ENCODE measurements at regions not wholly inside any gene's neighbourhood (a gene's known extent, or its start where the extent isn't known, plus 50 kb on each side); places are given as distances from the start of the nearest gene placed in this dataset.
"Not testable (repeated sequence)": the region's sequence is repeated elsewhere in the genome, so short reads cannot be mapped to it uniquely, and the experiment has no call there.

- Mint-ChIP-seq H3K9me3 (no peaks in the 10 kb centered on the region), H3K36me3 (ENCODE audit: insufficient read depth) (no peaks in the 10 kb centered on the region), H3K27me3 (ENCODE audit: low read depth) (no peaks in the 10 kb centered on the region), H3K4me1 (ENCODE audit: low read depth) (no peaks in the 10 kb centered on the region), H3K4me3 (no peak overlapping the region)
- ATAC-seq (no peak), DNase-seq (no peak)
Measured at GRCh38 chr1:82139751-82140468, 339.2 kb downstream of the ADGRL2 start.

- DNase-seq; H3K4me1 Mint-ChIP-seq (ENCODE audit: low read depth); H3K4me3 Mint-ChIP-seq; H3K9me3 Mint-ChIP-seq; H3K36me3 Mint-ChIP-seq (ENCODE audit: insufficient read depth); H3K27me3 Mint-ChIP-seq (ENCODE audit: low read depth); ATAC-seq: not testable (repeated sequence)
Measured at GRCh38 chr1:82136351-82136750, 335.6 kb downstream of the ADGRL2 start.

- H3K9me3 Mint-ChIP-seq, result no peaks in the 10 kb centered on the region
- no peak for ATAC-seq
- DNase-seq, result no peak
- H3K4me3 Mint-ChIP-seq, result no peak overlapping the region
- no peaks in the 10 kb centered on the region for H3K4me1 Mint-ChIP-seq (ENCODE audit: low read depth)
- no peaks in the 10 kb centered on the region for H3K27me3 Mint-ChIP-seq (ENCODE audit: low read depth)
- no peaks in the 10 kb centered on the region for H3K36me3 Mint-ChIP-seq (ENCODE audit: insufficient read depth)
Measured at GRCh38 chr1:82125866-82126265, 325.1 kb downstream of the ADGRL2 start.

GRCh38 chr1:82125119-82125518 is 324.4 kb downstream of the ADGRL2 start:
- no peaks in the 10 kb centered on the region for H3K36me3 Mint-ChIP-seq (ENCODE audit: insufficient read depth)

GRCh38 chr1:82121421-82121820 is 320.7 kb downstream of the ADGRL2 start:
- ATAC-seq, result no peak
- Mint-ChIP-seq H3K36me3 (ENCODE audit: insufficient read depth) (no peaks in the 10 kb centered on the region), H3K4me3 (no peak overlapping the region), H3K9me3 (no peaks in the 10 kb centered on the region), H3K4me1 (ENCODE audit: low read depth) (no peaks in the 10 kb centered on the region), H3K27me3 (ENCODE audit: low read depth) (no peaks in the 10 kb centered on the region)
- DNase-seq, result no peak

More at GRCh38 chr1:82125119-82125518, 324.4 kb downstream of the ADGRL2 start:
- Mint-ChIP-seq H3K9me3 (no peaks in the 10 kb centered on the region), H3K27me3 (ENCODE audit: low read depth) (no peaks in the 10 kb centered on the region), H3K4me3 (no peak overlapping the region), H3K4me1 (ENCODE audit: low read depth) (no peaks in the 10 kb centered on the region)
- no peak for ATAC-seq
- DNase-seq, result no peak

GRCh38 chr1:82116105-82116504 is 315.4 kb downstream of the ADGRL2 start:
- DNase-seq (no peak), ATAC-seq (no peak)
- Mint-ChIP-seq H3K4me1 (ENCODE audit: low read depth) (no peaks in the 10 kb centered on the region), H3K9me3 (peaks cover 3% of the 10 kb centered on the region), H3K4me3 (no peak overlapping the region), H3K36me3 (ENCODE audit: insufficient read depth) (no peaks in the 10 kb centered on the region), H3K27me3 (ENCODE audit: low read depth) (no peaks in the 10 kb centered on the region)

GRCh38 chr1:82114887-82115286 is 314.2 kb downstream of the ADGRL2 start:
- no peak overlapping the region for H3K4me3 Mint-ChIP-seq
- peaks cover 3% of the 10 kb centered on the region for H3K9me3 Mint-ChIP-seq
- no peaks in the 10 kb centered on the region for H3K27me3 Mint-ChIP-seq (ENCODE audit: low read depth)
- DNase-seq (no peak), ATAC-seq (no peak)
- H3K36me3 Mint-ChIP-seq (ENCODE audit: insufficient read depth), result no peaks in the 10 kb centered on the region
- no peaks in the 10 kb centered on the region for H3K4me1 Mint-ChIP-seq (ENCODE audit: low read depth)

GRCh38 chr1:82110366-82111254 is 309.9 kb downstream of the ADGRL2 start:
- Mint-ChIP-seq H3K27me3 (ENCODE audit: low read depth) (no peaks in the 10 kb centered on the region), H3K36me3 (ENCODE audit: insufficient read depth) (no peaks in the 10 kb centered on the region), H3K9me3 (peaks cover 3% of the 10 kb centered on the region), H3K4me1 (ENCODE audit: low read depth) (no peaks in the 10 kb centered on the region), H3K4me3 (no peak overlapping the region)
- DNase-seq, result no peak
- no peak for ATAC-seq

- DNase-seq, result no peak
- H3K27me3 Mint-ChIP-seq (ENCODE audit: low read depth), result no peaks in the 10 kb centered on the region
- H3K4me1 Mint-ChIP-seq (ENCODE audit: low read depth), result no peaks in the 10 kb centered on the region
- no peaks in the 10 kb centered on the region for H3K36me3 Mint-ChIP-seq (ENCODE audit: insufficient read depth)
- no peak for ATAC-seq
- H3K4me3 Mint-ChIP-seq, result no peak overlapping the region
- peaks cover 8% of the 10 kb centered on the region for H3K9me3 Mint-ChIP-seq
Measured at GRCh38 chr1:82108843-82109242, 308.1 kb downstream of the ADGRL2 start.

- Mint-ChIP-seq H3K9me3 (peaks cover 7% of the 10 kb centered on the region), H3K27me3 (ENCODE audit: low read depth) (no peaks in the 10 kb centered on the region), H3K36me3 (ENCODE audit: insufficient read depth) (no peaks in the 10 kb centered on the region), H3K4me3 (no peak overlapping the region), H3K4me1 (ENCODE audit: low read depth) (no peaks in the 10 kb centered on the region)
- ATAC-seq, result no peak
- no peak for DNase-seq
Measured at GRCh38 chr1:82106672-82107071, 305.9 kb downstream of the ADGRL2 start.

- Mint-ChIP-seq H3K9me3 (peaks cover 2% of the 10 kb centered on the region), H3K36me3 (ENCODE audit: insufficient read depth) (no peaks in the 10 kb centered on the region), H3K4me3 (no peak overlapping the region), H3K4me1 (ENCODE audit: low read depth) (no peaks in the 10 kb centered on the region), H3K27me3 (ENCODE audit: low read depth) (no peaks in the 10 kb centered on the region)
- DNase-seq, result no peak
- no peak for ATAC-seq
Measured at GRCh38 chr1:82099170-82099569, 298.4 kb downstream of the ADGRL2 start.

GRCh38 chr1:82094136-82094535 is 293.4 kb downstream of the ADGRL2 start:
- DNase-seq (no peak), ATAC-seq (no peak)
- H3K4me3 Mint-ChIP-seq, result no peak overlapping the region
- H3K4me1 Mint-ChIP-seq (ENCODE audit: low read depth), result no peaks in the 10 kb centered on the region
- peaks cover 3% of the 10 kb centered on the region for H3K9me3 Mint-ChIP-seq
- no peaks in the 10 kb centered on the region for H3K36me3 Mint-ChIP-seq (ENCODE audit: insufficient read depth)
- H3K27me3 Mint-ChIP-seq (ENCODE audit: low read depth), result no peaks in the 10 kb centered on the region

GRCh38 chr1:82091729-82092128 is 291.0 kb downstream of the ADGRL2 start:
- no peaks in the 10 kb centered on the region for H3K36me3 Mint-ChIP-seq (ENCODE audit: insufficient read depth)
- H3K27me3 Mint-ChIP-seq (ENCODE audit: low read depth), result no peaks in the 10 kb centered on the region
- H3K4me1 Mint-ChIP-seq (ENCODE audit: low read depth), result no peaks in the 10 kb centered on the region
- H3K4me3 Mint-ChIP-seq, result no peak overlapping the region
- DNase-seq (no peak), ATAC-seq (no peak)
- H3K9me3 Mint-ChIP-seq, result peaks cover 3% of the 10 kb centered on the region

GRCh38 chr1:82091265-82091664 is 290.5 kb downstream of the ADGRL2 start:
- no peak for DNase-seq
- no peak overlapping the region for H3K4me3 Mint-ChIP-seq
- H3K4me1 Mint-ChIP-seq (ENCODE audit: low read depth), result no peaks in the 10 kb centered on the region
- H3K27me3 Mint-ChIP-seq (ENCODE audit: low read depth), result no peaks in the 10 kb centered on the region
- H3K9me3 Mint-ChIP-seq, result peaks cover 3% of the 10 kb centered on the region
- no peaks in the 10 kb centered on the region for H3K36me3 Mint-ChIP-seq (ENCODE audit: insufficient read depth)
- ATAC-seq, result no peak

- Mint-ChIP-seq H3K36me3 (ENCODE audit: insufficient read depth) (no peaks in the 10 kb centered on the region), H3K4me1 (ENCODE audit: low read depth) (no peaks in the 10 kb centered on the region), H3K4me3 (no peak overlapping the region), H3K9me3 (peaks cover 3% of the 10 kb centered on the region), H3K27me3 (ENCODE audit: low read depth) (no peaks in the 10 kb centered on the region)
- no peak for DNase-seq
- no peak for ATAC-seq
Measured at GRCh38 chr1:82090104-82090503, 289.4 kb downstream of the ADGRL2 start.
